Nephron (organoid): ENCODE measurements at regions not wholly inside any gene's neighbourhood (a gene's known extent, or its start where the extent isn't known, plus 50 kb on each side); places are given as distances from the start of the nearest gene placed in this dataset.

ENCODE experiments used
- H3K27ac Mint-ChIP-seq, 3 experiments: 2 replicates each; pipeline ENCODE4 v1.8.0; 2020; ENCODE audit warnings: mixed read lengths in 3 of 3, mild to moderate bottlenecking in 2 of 3, moderate library complexity in 1 of 3
- H3K27me3 Mint-ChIP-seq: 2 replicates; pipeline ENCODE4 v1.8.0; 2021; ENCODE audit warnings: low read depth, mild to moderate bottlenecking, moderate library complexity, mixed read lengths
- H3K36me3 Mint-ChIP-seq: 2 replicates; pipeline ENCODE4 v1.8.0; 2020; ENCODE audit warnings: low read depth, mixed read lengths
- H3K4me1 Mint-ChIP-seq: 2 replicates; pipeline ENCODE4 v1.8.0; 2020; ENCODE audit warnings: mixed read lengths
- H3K4me3 Mint-ChIP-seq, 3 experiments: 2 replicates each; pipeline ENCODE4 v1.8.0; 2020; ENCODE audit warnings: mild to moderate bottlenecking in 3 of 3, mixed read lengths in 3 of 3, moderate library complexity in 2 of 3
- H3K9me3 Mint-ChIP-seq: 2 replicates; pipeline ENCODE4 v1.8.0; 2020; ENCODE audit warnings: mixed read lengths
- TF ChIP-seq, protein P1 (sequence below), 3 experiments: fragments of 200-600 bp; sonication (generic); IDR thresholded peaks; one replicate each; pipeline ENCODE4 v1.5.0; 2021; ENCODE audit warnings: antibody characterized with exemption in 3 of 3; ENCODE audit not compliant: unreplicated experiment in 3 of 3

DNA sequence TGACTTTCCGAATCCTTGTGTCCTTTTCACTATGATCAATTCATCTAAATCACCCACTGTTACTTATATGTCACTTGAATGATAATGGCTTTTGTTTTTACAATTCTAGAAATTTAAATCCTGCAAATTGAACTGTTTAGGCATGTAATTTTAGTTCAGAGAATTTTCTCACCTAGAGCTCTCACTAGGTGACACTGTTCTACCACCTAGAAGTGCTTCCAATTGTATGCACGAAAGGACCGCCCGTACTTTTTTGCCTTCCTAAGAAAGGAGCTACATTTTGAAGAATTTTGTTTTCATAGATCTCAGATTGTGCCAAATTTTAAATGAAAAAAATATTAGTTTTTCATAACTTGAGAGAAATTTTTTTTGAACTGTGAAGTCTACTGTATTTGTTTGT, 481.6 kb upstream of the FSTL5 start:
- no peak overlapping the region for H3K27ac Mint-ChIP-seq
- H3K4me1 Mint-ChIP-seq, result no peaks in the 10 kb centered on the region
- H3K9me3 Mint-ChIP-seq, result no peaks in the 10 kb centered on the region
- H3K4me3 Mint-ChIP-seq, result no peak overlapping the region
- TF ChIP-seq, protein P1, sequence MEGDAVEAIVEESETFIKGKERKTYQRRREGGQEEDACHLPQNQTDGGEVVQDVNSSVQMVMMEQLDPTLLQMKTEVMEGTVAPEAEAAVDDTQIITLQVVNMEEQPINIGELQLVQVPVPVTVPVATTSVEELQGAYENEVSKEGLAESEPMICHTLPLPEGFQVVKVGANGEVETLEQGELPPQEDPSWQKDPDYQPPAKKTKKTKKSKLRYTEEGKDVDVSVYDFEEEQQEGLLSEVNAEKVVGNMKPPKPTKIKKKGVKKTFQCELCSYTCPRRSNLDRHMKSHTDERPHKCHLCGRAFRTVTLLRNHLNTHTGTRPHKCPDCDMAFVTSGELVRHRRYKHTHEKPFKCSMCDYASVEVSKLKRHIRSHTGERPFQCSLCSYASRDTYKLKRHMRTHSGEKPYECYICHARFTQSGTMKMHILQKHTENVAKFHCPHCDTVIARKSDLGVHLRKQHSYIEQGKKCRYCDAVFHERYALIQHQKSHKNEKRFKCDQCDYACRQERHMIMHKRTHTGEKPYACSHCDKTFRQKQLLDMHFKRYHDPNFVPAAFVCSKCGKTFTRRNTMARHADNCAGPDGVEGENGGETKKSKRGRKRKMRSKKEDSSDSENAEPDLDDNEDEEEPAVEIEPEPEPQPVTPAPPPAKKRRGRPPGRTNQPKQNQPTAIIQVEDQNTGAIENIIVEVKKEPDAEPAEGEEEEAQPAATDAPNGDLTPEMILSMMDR (IDR thresholded peaks at IDR 0.05; ENCODE audit: unreplicated experiment in 3 of 3), result peak; percentile 18 to 49 (median 27)
- no peaks in the 10 kb centered on the region for H3K36me3 Mint-ChIP-seq
- peaks cover 3% of the 10 kb centered on the region for H3K27me3 Mint-ChIP-seq

DNA sequence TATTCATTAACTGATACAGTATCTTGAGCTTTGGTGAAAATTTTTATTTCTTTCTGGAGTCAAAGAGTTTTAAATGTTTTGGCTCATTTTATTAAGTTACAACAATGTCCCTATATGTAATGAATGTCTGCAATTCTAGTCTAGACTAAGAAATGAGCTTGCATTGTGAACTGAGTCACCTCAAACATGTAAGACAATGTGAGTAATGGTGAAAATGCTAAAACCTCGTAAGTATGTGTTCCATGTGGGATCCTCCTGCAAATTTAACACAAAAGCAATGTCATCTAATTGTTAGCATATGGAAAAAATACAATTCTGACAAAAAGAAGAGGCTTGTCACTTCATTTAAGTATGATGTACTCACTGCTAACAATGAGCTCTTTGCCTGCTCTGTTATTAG, 480.5 kb upstream of the FSTL5 start:
- Mint-ChIP-seq H3K27me3 (peaks cover 3% of the 10 kb centered on the region), H3K4me3 (no peak overlapping the region), H3K4me1 (no peaks in the 10 kb centered on the region), H3K9me3 (no peaks in the 10 kb centered on the region), H3K36me3 (no peaks in the 10 kb centered on the region), H3K27ac (no peak overlapping the region)
- TF ChIP-seq, protein P1 (IDR thresholded peaks at IDR 0.05; ENCODE audit: unreplicated experiment in 3 of 3), result no peak

DNA sequence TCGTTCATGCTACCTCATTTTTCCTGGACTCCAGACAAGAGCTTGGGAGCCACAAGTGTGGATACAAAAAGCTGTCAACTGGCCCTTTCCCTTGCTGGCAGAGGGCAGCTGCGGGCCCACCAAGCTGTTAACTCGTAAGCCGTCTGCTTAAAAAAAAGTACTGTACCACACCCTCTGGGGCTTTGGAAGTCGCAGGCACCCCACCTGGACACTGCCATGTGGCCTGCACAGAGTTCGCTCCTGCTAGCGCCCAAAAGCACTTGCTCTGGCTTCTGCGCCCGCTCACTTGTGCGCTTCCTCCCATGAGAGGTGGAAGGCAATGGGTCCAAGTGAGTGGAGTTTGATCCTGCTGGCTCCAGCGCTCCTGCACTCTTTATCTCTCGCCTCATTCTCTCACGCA, 476.4 kb upstream of the FSTL5 start:
- H3K27me3 Mint-ChIP-seq, result peaks cover 3% of the 10 kb centered on the region
- H3K4me1 Mint-ChIP-seq, result no peaks in the 10 kb centered on the region
- H3K4me3 Mint-ChIP-seq, result no peak overlapping the region
- H3K27ac Mint-ChIP-seq, result no peak overlapping the region
- TF ChIP-seq, protein P1 (IDR thresholded peaks at IDR 0.05; ENCODE audit: unreplicated experiment in 3 of 3), result no peak
- no peaks in the 10 kb centered on the region for H3K9me3 Mint-ChIP-seq
- no peaks in the 10 kb centered on the region for H3K36me3 Mint-ChIP-seq

DNA sequence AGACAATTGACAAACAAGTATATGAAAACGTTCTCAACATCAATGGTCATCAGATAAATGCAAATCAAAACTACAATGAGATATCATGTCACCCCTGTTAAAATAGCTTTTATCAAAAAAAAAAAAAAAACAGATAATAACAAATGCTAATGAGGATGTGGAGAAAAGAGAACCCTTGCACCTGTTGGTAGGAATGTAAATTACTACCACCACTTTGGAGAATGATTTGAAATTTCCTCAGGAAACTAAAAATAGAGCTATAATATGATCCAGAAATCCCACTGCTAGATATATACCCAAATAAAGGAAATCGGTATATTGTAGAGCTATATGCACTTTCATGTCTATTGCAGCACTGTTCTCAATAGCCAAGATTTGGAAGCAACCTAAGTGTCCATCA, 470.6 kb upstream of the FSTL5 start:
- no peak overlapping the region for H3K27ac Mint-ChIP-seq
- H3K9me3 Mint-ChIP-seq, result no peaks in the 10 kb centered on the region
- no peaks in the 10 kb centered on the region for H3K4me1 Mint-ChIP-seq
- TF ChIP-seq, protein P1 (IDR thresholded peaks at IDR 0.05; ENCODE audit: unreplicated experiment in 3 of 3), result no peak
- H3K36me3 Mint-ChIP-seq, result no peaks in the 10 kb centered on the region
- H3K4me3 Mint-ChIP-seq, result no peak overlapping the region
- H3K27me3 Mint-ChIP-seq, result no peaks in the 10 kb centered on the region

DNA sequence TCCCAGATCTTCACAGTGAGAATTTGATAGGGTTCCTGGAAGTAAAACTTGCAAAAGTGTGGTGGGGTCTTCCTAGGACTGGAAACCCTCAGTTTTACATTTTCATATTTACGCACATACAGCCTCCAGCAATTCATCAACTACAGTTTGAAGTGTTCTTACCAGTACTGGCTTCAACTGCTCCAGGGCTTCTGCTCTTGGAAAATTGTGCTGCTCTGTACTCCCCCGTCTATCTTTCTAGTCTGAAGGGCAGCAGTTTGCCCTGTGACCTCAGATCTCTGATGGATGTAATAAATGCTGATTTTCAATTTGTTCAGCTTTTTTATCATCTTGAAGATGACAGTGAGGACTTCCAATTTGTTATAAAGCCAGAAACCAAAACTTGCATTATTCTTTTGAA, 458.9 kb upstream of the FSTL5 start:
- H3K27ac Mint-ChIP-seq, result no peak overlapping the region

DNA sequence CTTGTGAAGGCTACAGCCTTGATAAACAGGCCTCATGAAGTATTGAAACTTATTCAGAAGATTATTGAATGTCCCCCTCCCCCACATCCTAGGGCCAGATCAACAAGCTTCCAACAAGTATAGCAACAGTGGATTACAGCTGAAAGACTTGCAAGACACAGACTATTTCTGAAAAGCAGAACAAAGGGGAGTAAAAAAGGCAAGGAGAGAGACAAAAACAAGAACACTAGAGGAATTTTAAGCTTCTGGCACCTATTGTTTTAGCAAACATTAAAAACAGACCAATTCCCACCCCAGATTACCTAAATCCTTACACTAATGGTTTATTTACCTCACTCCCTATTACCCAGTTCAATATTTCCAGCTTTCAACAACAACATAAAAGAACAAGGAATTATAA, 446.3 kb upstream of the FSTL5 start:
- Mint-ChIP-seq H3K4me3 (no peak overlapping the region), H3K4me1 (no peaks in the 10 kb centered on the region), H3K27me3 (no peaks in the 10 kb centered on the region), H3K27ac (no peak overlapping the region), H3K9me3 (no peaks in the 10 kb centered on the region), H3K36me3 (no peaks in the 10 kb centered on the region)
- TF ChIP-seq, protein P1 (IDR thresholded peaks at IDR 0.05; ENCODE audit: unreplicated experiment in 3 of 3), result no peak

More for the DNA sequence above, 458.9 kb upstream of the FSTL5 start:
- Mint-ChIP-seq H3K4me3 (no peak overlapping the region), H3K36me3 (no peaks in the 10 kb centered on the region), H3K4me1 (no peaks in the 10 kb centered on the region), H3K9me3 (no peaks in the 10 kb centered on the region), H3K27me3 (no peaks in the 10 kb centered on the region)
- TF ChIP-seq, protein P1 (IDR thresholded peaks at IDR 0.05; ENCODE audit: unreplicated experiment in 3 of 3), result no peak
